Prostate gland (tissue), 2 donors: ENCODE measurements at regions not wholly inside any gene's neighbourhood (a gene's known extent, or its start where the extent isn't known, plus 50 kb on each side); places are given as distances from the start of the nearest gene placed in this dataset.

ENCODE experiments used
- DNase-seq: peaks from one replicate; pipeline ENCODE4 v3.0.0-alpha.2; 2019; ENCODE audit warnings: low spot score
- H3K27ac ChIP-seq, 2 donors: fragments of 200-600 bp; sonication (generic); 2 replicates each; pipeline ENCODE4 v1.5.1; 2017 to 2019
- H3K27me3 ChIP-seq: fragments of 200-600 bp; sonication (generic); replicated peaks from 2 replicates; pipeline ENCODE4 v1.5.1; 2019; ENCODE audit not compliant: insufficient read depth
- H3K36me3 ChIP-seq, 2 donors: fragments of 200-600 bp; sonication (generic); 1 replicate in 1 of 2; 2 replicates in 1 of 2; pipeline versions ENCODE4 v1.5.1 to v1.8.1; 2017 to 2019
- H3K4me1 ChIP-seq: fragments of 200-600 bp; sonication (generic); replicated peaks from 2 replicates; pipeline ENCODE4 v1.5.1; 2019
- H3K4me3 ChIP-seq, 2 donors: fragments of 200-600 bp; sonication (generic); 2 replicates each; pipeline ENCODE4 v1.5.1; 2017 to 2019
- H3K9me3 ChIP-seq: fragments of 200-600 bp; sonication (generic); 2 replicates; pipeline ENCODE4 v1.5.1; 2017
- CTCF ChIP-seq, 4 experiments: fragments of 200-600 bp in 2 of 4; fragments of 450-650 bp in 2 of 4; sonication (generic) in 2 of 4; IDR thresholded peaks; 1 replicate in 3 of 4; 2 replicates in 1 of 4; pipeline ENCODE4 v1.5.1; 2016 to 2019; ENCODE audit warnings: antibody characterized with exemption in 4 of 4, mild to moderate bottlenecking in 2 of 4, moderate library complexity in 2 of 4
- POLR2A ChIP-seq: fragments of 450-650 bp; IDR thresholded peaks from one replicate; pipeline ENCODE4 v1.6.1; 2016; ENCODE audit warnings: antibody characterized with exemption, mild to moderate bottlenecking
- POLR2AphosphoS5 ChIP-seq: sonication (generic); formaldehyde crosslinking; IDR thresholded peaks from one replicate; pipeline ENCODE4 v1.6.1; 2017; ENCODE audit warnings: antibody characterized with exemption
- WGBS: methylation state at CpG from one replicate; pipeline ENCODE4 v1.1.5; 2018; 5-methylcytosine and 5-hydroxymethylcytosine counted together
- intact Hi-C: fragments of 100-400 bp; cut with DNase I; formaldehyde crosslinking; loops from one replicate; pipeline ENCODE4 v1.14.2; 2022

- WGBS: 91% methylated on average over 6 of the region's 6 CpGs
- Histone ChIP-seq H3K4me1 (no peaks in the 10 kb centered on the region), H3K9me3 (no peaks in the 10 kb centered on the region), H3K27ac (no peak overlapping the region), H3K27me3 (no peaks in the 10 kb centered on the region), H3K4me3 (no peak overlapping the region), H3K36me3 (no peaks in the 10 kb centered on the region)
- intact Hi-C loops: no loop called here
- TF ChIP-seq POLR2A (no peak), POLR2AphosphoS5 (no peak), CTCF (IDR thresholded peaks at IDR 0.05) (no peak)
- no peak for DNase-seq
These were observed 196.5 kb upstream of the AGR3 start for GRCh38 chr7:17078298-17078697.

GRCh38 chr7:17083392-17084165 is 201.8 kb upstream of the AGR3 start:
- WGBS: 96% methylated on average over 4 of the region's 4 CpGs
- intact Hi-C loops: no loop called here

GRCh38 chr7:17084166-17084475 is 202.3 kb upstream of the AGR3 start:
- WGBS: 91% methylated on average over 1 of the region's 1 CpG

More at GRCh38 chr7:17083392-17084165, 201.8 kb upstream of the AGR3 start:
- H3K4me3 ChIP-seq: no peak overlapping the region
- H3K27ac ChIP-seq: no peak overlapping the region
- no peak for DNase-seq
- H3K4me1 ChIP-seq: no peaks in the 10 kb centered on the region
- H3K27me3 ChIP-seq: no peaks in the 10 kb centered on the region
- H3K36me3 ChIP-seq: no peaks in the 10 kb centered on the region
- no peak for TF ChIP-seq POLR2A
- no peak for TF ChIP-seq CTCF (IDR thresholded peaks at IDR 0.05)
- TF ChIP-seq POLR2AphosphoS5: no peak
- no peaks in the 10 kb centered on the region for H3K9me3 ChIP-seq

GRCh38 chr7:17085186-17085585 is 203.4 kb upstream of the AGR3 start:
- no peak overlapping the region for H3K27ac ChIP-seq
- H3K4me1 ChIP-seq: no peaks in the 10 kb centered on the region
- H3K9me3 ChIP-seq: no peaks in the 10 kb centered on the region
- H3K27me3 ChIP-seq: no peaks in the 10 kb centered on the region
- H3K4me3 ChIP-seq: no peak overlapping the region
- H3K36me3 ChIP-seq: no peaks in the 10 kb centered on the region
- no peak for TF ChIP-seq CTCF (IDR thresholded peaks at IDR 0.05)
- intact Hi-C loops: no loop called here
- DNase-seq: no peak
- 83% methylated on average over 3 of the region's 3 CpGs for WGBS

More at GRCh38 chr7:17084166-17084475, 202.3 kb upstream of the AGR3 start:
- H3K4me1 ChIP-seq: no peaks in the 10 kb centered on the region
- no peak overlapping the region for H3K4me3 ChIP-seq
- intact Hi-C loops: no loop called here
- no peak overlapping the region for H3K27ac ChIP-seq
- DNase-seq: no peak
- no peaks in the 10 kb centered on the region for H3K9me3 ChIP-seq
- TF ChIP-seq POLR2AphosphoS5 (no peak), CTCF (IDR thresholded peaks at IDR 0.05) (no peak), POLR2A (no peak)
- no peaks in the 10 kb centered on the region for H3K36me3 ChIP-seq
- no peaks in the 10 kb centered on the region for H3K27me3 ChIP-seq

- H3K4me3 ChIP-seq: no peak overlapping the region
- H3K36me3 ChIP-seq: no peaks in the 10 kb centered on the region
- H3K27ac ChIP-seq: no peak overlapping the region
- no peaks in the 10 kb centered on the region for H3K27me3 ChIP-seq
- WGBS: 52% methylated on average over 5 of the region's 5 CpGs
- intact Hi-C loops: no loop called here
- no peaks in the 10 kb centered on the region for H3K4me1 ChIP-seq
- DNase-seq: no peak
- TF ChIP-seq POLR2AphosphoS5: no peak
- no peaks in the 10 kb centered on the region for H3K9me3 ChIP-seq
These were observed 204.6 kb upstream of the AGR3 start for GRCh38 chr7:17086403-17086802.
